Liver (tissue), 8 donors: ENCODE measurements at regions not wholly inside any gene's neighbourhood (a gene's known extent, or its start where the extent isn't known, plus 50 kb on each side); places are given as distances from the start of the nearest gene placed in this dataset.

Source experiments
- DNase-seq: peaks from one replicate; pipeline ENCODE4 v3.0.0-alpha.2; 2017; ENCODE audit warnings: low spot score
- H3K27ac ChIP-seq, 2 donors: one replicate each; pipeline ENCODE4 v1.7.0; 2013; ENCODE audit warnings: inconsistent platforms in 2 of 2, low read length in 2 of 2, control low read depth in 1 of 2, low read depth in 1 of 2, mild to moderate bottlenecking in 1 of 2
- H3K27me3 ChIP-seq, 4 donors: one replicate each; pipeline versions ENCODE4 v1.6.1 to v1.7.0; 2013; ENCODE audit warnings: low read length in 3 of 4, inconsistent platforms in 1 of 4, mild to moderate bottlenecking in 1 of 4, moderate library complexity in 1 of 4; ENCODE audit not compliant: control insufficient read depth in 4 of 4, insufficient read depth in 4 of 4
- H3K36me3 ChIP-seq, 4 donors: one replicate each; pipeline versions ENCODE4 v1.6.1 to v1.7.0; 2013; ENCODE audit warnings: low read length in 3 of 4, mild to moderate bottlenecking in 3 of 4, low read depth in 1 of 4, moderate library complexity in 1 of 4; ENCODE audit not compliant: control insufficient read depth in 4 of 4, insufficient read depth in 3 of 4
- H3K4me1 ChIP-seq, 4 donors: one replicate each; pipeline versions ENCODE4 v1.6.1 to v1.7.0; 2013; ENCODE audit warnings: low read length in 3 of 4, mild to moderate bottlenecking in 3 of 4, moderate library complexity in 1 of 4; ENCODE audit not compliant: control insufficient read depth in 4 of 4, insufficient read depth in 4 of 4
- H3K4me3 ChIP-seq, 3 donors: one replicate each; pipeline versions ENCODE4 v1.6.1 to v1.7.0; 2013; ENCODE audit warnings: low read length in 3 of 3, control low read depth in 1 of 3, low read depth in 1 of 3, mild to moderate bottlenecking in 1 of 3
- H3K9ac ChIP-seq, 2 donors: one replicate each; pipeline ENCODE4 v1.7.0; 2013; ENCODE audit warnings: low read length in 2 of 2, mild to moderate bottlenecking in 2 of 2, moderate library complexity in 2 of 2, control low read depth in 1 of 2, low read depth in 1 of 2
- H3K9me3 ChIP-seq, 4 donors: one replicate each; pipeline versions ENCODE4 v1.6.1 to v1.7.0; 2013; ENCODE audit warnings: low read length in 3 of 4; ENCODE audit not compliant: control insufficient read depth in 4 of 4
- ATF3 ChIP-seq: IDR thresholded peaks from 2 replicates; pipeline ENCODE4 v1.6.1; 2016; ENCODE audit warnings: antibody characterized with exemption
- EGR1 ChIP-seq, 2 donors: IDR thresholded peaks; 2 replicates each; pipeline ENCODE4 v1.6.1; 2016 to 2018; ENCODE audit warnings: antibody characterized with exemption in 2 of 2, low read depth in 2 of 2
- FOXA1 ChIP-seq: IDR thresholded peaks from 2 replicates; pipeline ENCODE4 v1.6.1; 2016; ENCODE audit warnings: antibody characterized with exemption
- FOXA2 ChIP-seq: IDR thresholded peaks from 2 replicates; pipeline ENCODE4 v1.6.1; 2016; ENCODE audit warnings: antibody characterized with exemption
- HNF4A ChIP-seq, 2 donors: conservative IDR thresholded peaks; 2 replicates each; pipeline ENCODE4 v1.6.1; 2016; ENCODE audit warnings: antibody characterized with exemption in 2 of 2, mild to moderate bottlenecking in 2 of 2
- JUND ChIP-seq, 2 donors: IDR thresholded peaks; 2 replicates each; pipeline ENCODE4 v1.6.1; 2016; ENCODE audit warnings: antibody characterized with exemption in 2 of 2
- MAX ChIP-seq: IDR thresholded peaks from 2 replicates; pipeline ENCODE4 v1.6.1; 2016; ENCODE audit warnings: antibody characterized with exemption
- RAD21 ChIP-seq, 2 donors: IDR thresholded peaks; 2 replicates each; pipeline ENCODE4 v1.6.1; 2016; ENCODE audit warnings: antibody characterized with exemption in 2 of 2, mild to moderate bottlenecking in 2 of 2
- REST ChIP-seq: IDR thresholded peaks from 2 replicates; pipeline ENCODE4 v1.6.1; 2016; ENCODE audit warnings: antibody characterized with exemption, mild to moderate bottlenecking
- RXRA ChIP-seq, 2 donors: IDR thresholded peaks; 2 replicates each; pipeline ENCODE4 v1.6.1; 2017 to 2018; ENCODE audit warnings: antibody characterized with exemption in 2 of 2, mild to moderate bottlenecking in 1 of 2
- SP1 ChIP-seq: IDR thresholded peaks from 2 replicates; pipeline ENCODE4 v1.6.1; 2018; ENCODE audit warnings: antibody characterized with exemption, mild to moderate bottlenecking
- YY1 ChIP-seq: IDR thresholded peaks from 2 replicates; pipeline ENCODE4 v1.6.1; 2016; ENCODE audit warnings: antibody characterized with exemption, mild to moderate bottlenecking
- ZBTB33 ChIP-seq: IDR thresholded peaks from 2 replicates; pipeline ENCODE4 v1.6.1; 2016; ENCODE audit warnings: antibody characterized with exemption
- WGBS: extraction: QIAGEN DNeasy Blood & Tissue Kit; methylation state at CpG from one replicate; pipeline ENCODE4 v1.1.7; 2013; 5-methylcytosine and 5-hydroxymethylcytosine counted together
- TF ChIP-seq, protein P1 (sequence below): fragments of 150-350 bp; IDR thresholded peaks from 2 replicates; pipeline ENCODE4 v1.5.1; 2017; ENCODE audit warnings: improper control_type of control experiment, low read depth, low read length; ENCODE audit not compliant: missing input control
- donor health status: healthy.
- donor health status: healthy.
- donor health status: healthy.
- donor health status: healthy.
- donor health status: healthy.

DNA sequence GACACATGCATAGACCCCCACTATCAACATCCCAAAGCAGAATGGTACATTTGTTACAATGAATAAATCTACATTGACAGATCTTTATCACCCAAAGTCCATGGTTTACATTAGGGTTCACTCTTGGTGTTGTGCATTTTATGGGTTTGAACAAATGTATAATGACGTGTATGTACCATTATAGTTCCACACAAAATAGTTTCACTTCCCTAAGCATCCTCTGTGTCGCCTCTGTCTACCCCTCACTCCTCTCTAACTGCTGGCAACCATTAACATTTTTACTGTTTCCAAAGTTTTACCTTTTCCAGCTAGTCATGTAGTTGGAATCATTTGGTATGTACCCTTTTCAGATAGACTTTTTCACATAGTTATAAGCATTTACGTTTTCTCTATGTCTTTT lies 69.5 kb upstream of the LMO3 start:
- Histone ChIP-seq H3K4me3 (no peak overlapping the region), H3K27ac (no peak overlapping the region), H3K36me3 (no peaks in the 10 kb centered on the region), H3K4me1 (no peaks in the 10 kb centered on the region), H3K27me3 (no peaks in the 10 kb centered on the region), H3K9ac (no peak overlapping the region), H3K9me3 (no peaks in the 10 kb centered on the region)
- DNase-seq = no peak
- TF ChIP-seq RXRA (IDR thresholded peaks at IDR 0.05) (no peak), RAD21 (IDR thresholded peaks at IDR 0.05) (no peak), SP1 (no peak), HNF4A (conservative IDR thresholded peaks at IDR 0.05) (no peak), REST (no peak), ZBTB33 (no peak), JUND (IDR thresholded peaks at IDR 0.05) (no peak), FOXA2 (no peak), MAX (no peak), FOXA1 (no peak), YY1 (no peak)
- TF ChIP-seq, protein P1, sequence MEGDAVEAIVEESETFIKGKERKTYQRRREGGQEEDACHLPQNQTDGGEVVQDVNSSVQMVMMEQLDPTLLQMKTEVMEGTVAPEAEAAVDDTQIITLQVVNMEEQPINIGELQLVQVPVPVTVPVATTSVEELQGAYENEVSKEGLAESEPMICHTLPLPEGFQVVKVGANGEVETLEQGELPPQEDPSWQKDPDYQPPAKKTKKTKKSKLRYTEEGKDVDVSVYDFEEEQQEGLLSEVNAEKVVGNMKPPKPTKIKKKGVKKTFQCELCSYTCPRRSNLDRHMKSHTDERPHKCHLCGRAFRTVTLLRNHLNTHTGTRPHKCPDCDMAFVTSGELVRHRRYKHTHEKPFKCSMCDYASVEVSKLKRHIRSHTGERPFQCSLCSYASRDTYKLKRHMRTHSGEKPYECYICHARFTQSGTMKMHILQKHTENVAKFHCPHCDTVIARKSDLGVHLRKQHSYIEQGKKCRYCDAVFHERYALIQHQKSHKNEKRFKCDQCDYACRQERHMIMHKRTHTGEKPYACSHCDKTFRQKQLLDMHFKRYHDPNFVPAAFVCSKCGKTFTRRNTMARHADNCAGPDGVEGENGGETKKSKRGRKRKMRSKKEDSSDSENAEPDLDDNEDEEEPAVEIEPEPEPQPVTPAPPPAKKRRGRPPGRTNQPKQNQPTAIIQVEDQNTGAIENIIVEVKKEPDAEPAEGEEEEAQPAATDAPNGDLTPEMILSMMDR = no peak
- WGBS = 50% methylated on average over 3 of the region's 3 CpGs

DNA sequence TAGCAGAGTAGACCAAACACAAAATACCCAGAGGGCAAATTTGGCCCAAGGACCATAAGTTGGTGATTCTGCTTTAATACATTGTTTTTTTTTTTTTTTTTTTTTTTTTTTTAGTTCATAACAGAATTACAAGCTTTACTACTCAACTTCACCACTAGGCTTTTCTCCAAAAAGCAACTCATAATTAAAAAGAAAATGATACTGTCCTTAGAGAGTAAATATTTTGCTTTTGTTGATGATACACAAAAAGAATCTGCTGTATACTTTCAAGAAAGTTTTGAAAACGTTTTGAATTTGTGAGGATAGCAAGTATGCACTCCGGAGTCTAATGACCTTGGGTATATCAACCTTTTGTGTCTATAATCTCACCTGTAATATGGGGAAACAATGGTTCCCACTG lies 68.9 kb upstream of the LMO3 start:
- Histone ChIP-seq H3K27me3 (no peaks in the 10 kb centered on the region), H3K9ac (no peak overlapping the region), H3K36me3 (no peaks in the 10 kb centered on the region), H3K27ac (no peak overlapping the region), H3K4me3 (no peak overlapping the region), H3K9me3 (no peaks in the 10 kb centered on the region), H3K4me1 (no peaks in the 10 kb centered on the region)
- 64% methylated on average over 2 of the region's 2 CpGs for WGBS
- TF ChIP-seq ZBTB33 = no peak
- TF ChIP-seq YY1 = no peak
- TF ChIP-seq REST = no peak
- no peak for TF ChIP-seq EGR1 (IDR thresholded peaks at IDR 0.05; ENCODE audit: low read depth in 2 of 2)
- no peak for TF ChIP-seq JUND (IDR thresholded peaks at IDR 0.05)
- TF ChIP-seq ATF3 = no peak
- DNase-seq = no peak
